Neural cell (in vitro differentiated cells): ENCODE measurements at regions not wholly inside any gene's neighbourhood (a gene's known extent, or its start where the extent isn't known, plus 50 kb on each side); places are given as distances from the start of the nearest gene placed in this dataset.

Experiments used
- H2AFZ ChIP-seq: fragments of 200-600, 300-800 bp; sonication (generic), shearing (Covaris generic); 2 replicates; pipeline ENCODE4 v1.6.0; 2014; ENCODE audit warnings: low read depth, mild to moderate bottlenecking, antibody characterized with exemption, low read length, moderate library complexity
- H3F3A ChIP-seq: fragments of 200-600 bp; shearing (Covaris generic); 2 replicates; pipeline ENCODE4 v1.6.1; 2016; ENCODE audit warnings: mild to moderate bottlenecking, moderate library complexity, mixed read lengths, antibody characterized with exemption, low read length; ENCODE audit not compliant: insufficient read depth, poor library complexity, severe bottlenecking
- H3K27ac ChIP-seq: fragments of 200-600, 300-800 bp; sonication (generic), shearing (Covaris generic); 2 replicates; pipeline ENCODE4 v1.5.1; 2014; ENCODE audit warnings: mild to moderate bottlenecking, low read length, moderate library complexity
- H3K27me3 ChIP-seq: fragments of 300-800, 200-600 bp; sonication (generic), shearing (Covaris generic); 2 replicates; pipeline ENCODE4 v1.6.0; 2014; ENCODE audit warnings: mild to moderate bottlenecking, low read depth, low read length, moderate library complexity; ENCODE audit not compliant: insufficient read depth
- H3K36me3 ChIP-seq: fragments of 300-800, 200-600 bp; sonication (generic), shearing (Covaris generic); 2 replicates; pipeline ENCODE4 v1.5.1; 2014; ENCODE audit warnings: mild to moderate bottlenecking, antibody characterized with exemption, low read length, moderate library complexity; ENCODE audit not compliant: insufficient read depth
- H3K4me2 ChIP-seq: fragments of 300-800, 200-600 bp; sonication (generic), shearing (Covaris generic); 2 replicates; pipeline ENCODE4 v1.6.0; 2014; ENCODE audit warnings: mild to moderate bottlenecking, low read length
- H3K4me3 ChIP-seq: fragments of 300-800, 200-600 bp; sonication (generic), shearing (Covaris generic); 2 replicates; pipeline ENCODE4 v1.5.1; 2014; ENCODE audit warnings: mild to moderate bottlenecking, low read length, moderate library complexity
- H3K79me2 ChIP-seq: fragments of 200-600 bp; shearing (Covaris generic); replicated peaks from 2 replicates; pipeline ENCODE4 v1.6.0; 2014; ENCODE audit warnings: mild to moderate bottlenecking, low read length, moderate library complexity; ENCODE audit not compliant: insufficient read depth
- H3K9ac ChIP-seq: fragments of 300-800, 200-600 bp; sonication (generic), shearing (Covaris generic); 2 replicates; pipeline ENCODE4 v1.6.1; 2016; ENCODE audit warnings: mild to moderate bottlenecking, low read length, mixed read lengths
- H3K9me2 ChIP-seq: fragments of 200-600 bp; shearing (Covaris generic); 2 replicates; pipeline ENCODE4 v1.6.1; 2016; ENCODE audit warnings: mild to moderate bottlenecking, low read length, mixed read lengths; ENCODE audit not compliant: insufficient read depth
- H3K9me3 ChIP-seq: fragments of 200-600, 300-800 bp; sonication (generic), shearing (Covaris generic); 2 replicates; pipeline ENCODE4 v1.6.1; 2016; ENCODE audit warnings: mild to moderate bottlenecking, mixed run types, low read length, moderate library complexity, mixed read lengths
- H4K20me1 ChIP-seq: fragments of 200-600 bp; shearing (Covaris generic); 2 replicates; pipeline ENCODE4 v1.6.1; 2016; ENCODE audit warnings: mild to moderate bottlenecking, mixed run types; ENCODE audit not compliant: insufficient read depth
- CTCF ChIP-seq: fragments of 450-650 bp; IDR thresholded peaks from 2 replicates; pipeline ENCODE4 v1.5.1; 2014; ENCODE audit warnings: antibody characterized with exemption, mild to moderate bottlenecking, moderate library complexity; ENCODE audit not compliant: poor library complexity, severe bottlenecking
- EP300 ChIP-seq: fragments of 450-650 bp; conservative IDR thresholded peaks from 2 replicates; pipeline ENCODE4 v1.6.1; 2014; ENCODE audit warnings: antibody characterized with exemption, mild to moderate bottlenecking, moderate library complexity; ENCODE audit not compliant: poor library complexity, severe bottlenecking
- EZH2 ChIP-seq: fragments of 200-600, 300-800 bp; shearing (Covaris generic), sonication (generic); IDR thresholded peaks from 2 replicates; pipeline ENCODE4 v1.6.1; 2014; ENCODE audit warnings: antibody characterized with exemption, low read length, borderline replicate concordance, mild to moderate bottlenecking; ENCODE audit not compliant: insufficient read depth, poor library complexity, severe bottlenecking
- MXI1 ChIP-seq: fragments of 450-650 bp; conservative IDR thresholded peaks from 2 replicates; pipeline ENCODE4 v1.6.1; 2014; ENCODE audit warnings: antibody characterized with exemption, mild to moderate bottlenecking; ENCODE audit not compliant: poor library complexity, severe bottlenecking
- POLR2AphosphoS5 ChIP-seq: IDR thresholded peaks from 2 replicates; pipeline ENCODE4 v1.6.1; 2012
- RAD21 ChIP-seq: fragments of 450-650 bp; conservative IDR thresholded peaks from 2 replicates; pipeline ENCODE4 v1.6.1; 2014; ENCODE audit warnings: antibody characterized with exemption, mild to moderate bottlenecking, moderate library complexity
- REST ChIP-seq: IDR thresholded peaks from 2 replicates; pipeline ENCODE4 v1.6.1; 2012; ENCODE audit warnings: borderline replicate concordance
- SMC3 ChIP-seq: fragments of 450-650 bp; conservative IDR thresholded peaks from 2 replicates; pipeline ENCODE4 v1.6.1; 2014; ENCODE audit warnings: antibody characterized with exemption, mild to moderate bottlenecking, moderate library complexity; ENCODE audit not compliant: poor library complexity
- TAF1 ChIP-seq: IDR thresholded peaks from 2 replicates; pipeline ENCODE4 v1.6.1; 2012; ENCODE audit warnings: low read depth

- Histone ChIP-seq H3K79me2 (no peaks in the 10 kb centered on the region), H3K36me3 (no peaks in the 10 kb centered on the region), H3K4me2 (no peak overlapping the region), H3K4me3 (no peak overlapping the region), H2AFZ (no peak overlapping the region), H3F3A (no peaks in the 10 kb centered on the region), H3K9ac (no peak overlapping the region), H3K27me3 (no peaks in the 10 kb centered on the region), H3K9me2 (no peaks in the 10 kb centered on the region), H4K20me1 (no peaks in the 10 kb centered on the region), H3K9me3 (no peaks in the 10 kb centered on the region), H3K27ac (no peak overlapping the region)
- TF ChIP-seq TAF1: no peak
- TF ChIP-seq EZH2: no peak
- no peak for TF ChIP-seq RAD21
- TF ChIP-seq REST: no peak
- TF ChIP-seq MXI1: no peak
- no peak for TF ChIP-seq POLR2AphosphoS5
- no peak for TF ChIP-seq SMC3
- no peak for TF ChIP-seq CTCF
- no peak for TF ChIP-seq EP300
Measured at GRCh38 chr2:12502759-12503158, 214.0 kb upstream of the TRIB2 start.

GRCh38 chr2:12504443-12504842, 212.3 kb upstream of the TRIB2 start:
- Histone ChIP-seq H3K27ac (no peak overlapping the region), H3K4me2 (no peak overlapping the region), H3F3A (no peaks in the 10 kb centered on the region), H3K9me2 (no peaks in the 10 kb centered on the region), H3K9me3 (no peaks in the 10 kb centered on the region), H3K9ac (no peak overlapping the region), H3K4me3 (no peak overlapping the region), H3K36me3 (no peaks in the 10 kb centered on the region), H4K20me1 (no peaks in the 10 kb centered on the region), H3K27me3 (no peaks in the 10 kb centered on the region), H3K79me2 (no peaks in the 10 kb centered on the region), H2AFZ (no peak overlapping the region)
- TF ChIP-seq SMC3 (no peak), EZH2 (no peak), REST (no peak), POLR2AphosphoS5 (no peak)
